Hepatocyte (in vitro differentiated cells): ENCODE measurements at regions not wholly inside any gene's neighbourhood (a gene's known extent, or its start where the extent isn't known, plus 50 kb on each side); places are given as distances from the start of the nearest gene placed in this dataset.

Source experiments
- CTCF ChIP-seq: fragments of 200-600 bp; sonication (generic); IDR thresholded peaks from 2 replicates; pipeline ENCODE4 v1.5.1; 2016; ENCODE audit warnings: antibody characterized with exemption, mild to moderate bottlenecking; ENCODE audit not compliant: poor library complexity
- EZH2 ChIP-seq: fragments of 200-600 bp; sonication (generic); IDR thresholded peaks from 2 replicates; pipeline ENCODE4 v1.6.1; 2016; ENCODE audit warnings: antibody characterized with exemption, mild to moderate bottlenecking, borderline replicate concordance
- EZH2phosphoT487 ChIP-seq: fragments of 200-600 bp; sonication (generic); IDR thresholded peaks from one replicate; pipeline ENCODE4 v1.6.1; 2018; ENCODE audit warnings: antibody characterized with exemption, mild to moderate bottlenecking, low read depth, moderate library complexity; ENCODE audit not compliant: unreplicated experiment, severe bottlenecking

GRCh38 chr5:115751176-115751575 is 65.3 kb downstream of the CDO1 start:
- no peak for TF ChIP-seq CTCF
- TF ChIP-seq EZH2: no peak
- TF ChIP-seq EZH2phosphoT487: no peak
